Pancreas (tissue), 10 donors: ENCODE measurements at regions not wholly inside any gene's neighbourhood (a gene's known extent, or its start where the extent isn't known, plus 50 kb on each side); places are given as distances from the start of the nearest gene placed in this dataset.

Experiments
- ATAC-seq, 4 donors: fragments of 200-7000 bp; cut with Tn5 transposase; one replicate each; pipeline versions ENCODE4 v1.8.0 to v1.9.1; 2020; ENCODE audit warnings: mild to moderate bottlenecking in 4 of 4, moderate library complexity in 4 of 4
- DNase-seq, 6 donors: peaks; one replicate each; pipeline ENCODE4 v3.0.0-alpha.2; 2020
- FAIRE-seq: peaks from 2 replicates; lab custom pipeline; 2012; peaks lifted over from hg19 to GRCh38; lab: Jason Lieb, UNC
- H3K27ac ChIP-seq, 4 donors: fragments of 200-600 bp; sonication (generic); 1 replicate in 3 of 4; 2 replicates in 1 of 4; pipeline versions ENCODE4 v1.5.0 to v1.8.0; 2020
- H3K27me3 ChIP-seq, 4 donors: fragments of 200-600 bp; one replicate each; pipeline ENCODE4 v1.8.0; 2021
- H3K36me3 ChIP-seq, 3 donors: fragments of 200-600 bp; sonication (generic) in 1 of 3; one replicate each; pipeline versions ENCODE4 v1.5.0 to v1.8.0; 2020 to 2021
- H3K4me1 ChIP-seq, 3 donors: fragments of 200-600 bp; one replicate each; pipeline ENCODE4 v1.8.0; 2021
- H3K4me3 ChIP-seq, 4 donors: fragments of 200-600 bp; sonication (generic) in 2 of 4; one replicate each; pipeline versions ENCODE4 v1.5.0 to v1.8.0; 2020 to 2021
- H3K9me3 ChIP-seq, 4 donors: fragments of 200-600 bp; one replicate each; pipeline ENCODE4 v1.8.0; 2021
- WGBS, 2 donors: extraction: QIAGEN DNeasy Blood & Tissue Kit; methylation state at CpG; one replicate each; pipeline ENCODE4 v1.1.7; 2013; 5-methylcytosine and 5-hydroxymethylcytosine counted together
- intact Hi-C, 3 donors: fragments of 100-400 bp; cut with DNase I; formaldehyde crosslinking; loops; one replicate each; pipeline versions ENCODE4 v1.11.1 to v1.14.2; 2022
- TF ChIP-seq, protein P1 (sequence below), 4 donors: fragments of 200-600 bp; sonication (generic) in 3 of 4; IDR thresholded peaks; one replicate each; pipeline versions ENCODE4 v1.5.0 to v1.8.0; 2021; ENCODE audit warnings: antibody characterized with exemption in 4 of 4
- donor health status: healthy with polysubstance abuse.
- donor health status: DM: no; HTN: no; CAD: no; lungs with moderate emphysema.
- donor health status: DM: no; HTN: no; CAD: no.
- donor health status: control.
- donor health status: control.
- donor health status: Bipolar disorder and iron deficiency.
- donor health status: DM: yes; HTN: yes; CAD: no.
- donor health status: DM: no; HTN: no; CAD: no.
- donor health status: DM: no; HTN: no; CAD: no.
- donor health status: DM: yes; HTN: yes; CAD: no.

DNA sequence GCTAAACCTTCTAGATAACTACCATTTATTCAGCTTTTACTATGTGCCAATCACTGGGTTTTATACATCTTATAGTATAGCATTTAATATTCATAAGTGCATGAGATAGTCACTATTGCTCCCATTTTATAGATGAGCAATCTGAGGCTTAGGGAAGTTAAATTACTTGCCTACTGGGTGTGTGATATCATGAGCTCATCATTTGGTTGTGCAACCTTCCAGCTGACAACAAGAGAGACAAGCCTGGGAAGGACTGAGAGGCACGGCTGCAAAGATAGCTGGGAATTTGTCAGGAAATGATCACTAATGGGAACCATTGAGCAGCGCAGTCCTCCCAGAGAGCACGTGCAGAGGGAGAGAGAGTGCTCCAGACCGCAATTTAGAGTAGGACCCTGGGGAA, 481.6 kb upstream of the KIF2A start:
- Histone ChIP-seq H3K9me3 (no peaks in the 10 kb centered on the region), H3K27ac (no peak overlapping the region), H3K4me3 (no peak overlapping the region), H3K4me1 (no peaks in the 10 kb centered on the region), H3K27me3 (no peaks in the 10 kb centered on the region), H3K36me3 (no peaks in the 10 kb centered on the region)
- intact Hi-C loops = no loop called here
- ATAC-seq (no peak), DNase-seq (no peak), FAIRE-seq (no peak)
- 90 to 92% methylated on average over 4 of the region's 4 CpGs for WGBS, 2 donors
- TF ChIP-seq, protein P1, sequence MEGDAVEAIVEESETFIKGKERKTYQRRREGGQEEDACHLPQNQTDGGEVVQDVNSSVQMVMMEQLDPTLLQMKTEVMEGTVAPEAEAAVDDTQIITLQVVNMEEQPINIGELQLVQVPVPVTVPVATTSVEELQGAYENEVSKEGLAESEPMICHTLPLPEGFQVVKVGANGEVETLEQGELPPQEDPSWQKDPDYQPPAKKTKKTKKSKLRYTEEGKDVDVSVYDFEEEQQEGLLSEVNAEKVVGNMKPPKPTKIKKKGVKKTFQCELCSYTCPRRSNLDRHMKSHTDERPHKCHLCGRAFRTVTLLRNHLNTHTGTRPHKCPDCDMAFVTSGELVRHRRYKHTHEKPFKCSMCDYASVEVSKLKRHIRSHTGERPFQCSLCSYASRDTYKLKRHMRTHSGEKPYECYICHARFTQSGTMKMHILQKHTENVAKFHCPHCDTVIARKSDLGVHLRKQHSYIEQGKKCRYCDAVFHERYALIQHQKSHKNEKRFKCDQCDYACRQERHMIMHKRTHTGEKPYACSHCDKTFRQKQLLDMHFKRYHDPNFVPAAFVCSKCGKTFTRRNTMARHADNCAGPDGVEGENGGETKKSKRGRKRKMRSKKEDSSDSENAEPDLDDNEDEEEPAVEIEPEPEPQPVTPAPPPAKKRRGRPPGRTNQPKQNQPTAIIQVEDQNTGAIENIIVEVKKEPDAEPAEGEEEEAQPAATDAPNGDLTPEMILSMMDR (IDR thresholded peaks at IDR 0.05) = no peak

- Histone ChIP-seq H3K27ac (no peak overlapping the region), H3K4me1 (no peaks in the 10 kb centered on the region), H3K9me3 (no peaks in the 10 kb centered on the region), H3K27me3 (no peaks in the 10 kb centered on the region), H3K4me3 (no peak overlapping the region), H3K36me3 (no peaks in the 10 kb centered on the region)
- DNase-seq = no peak
- intact Hi-C loops = no loop called here
- FAIRE-seq = no peak
- WGBS, 2 donors = 78 to 90% methylated on average over 2 of the region's 2 CpGs
- ATAC-seq = no peak
- TF ChIP-seq, protein P1 (IDR thresholded peaks at IDR 0.05) = no peak
Measured at GRCh38 chr5:61827445-61827975, 478.5 kb upstream of the KIF2A start.

DNA sequence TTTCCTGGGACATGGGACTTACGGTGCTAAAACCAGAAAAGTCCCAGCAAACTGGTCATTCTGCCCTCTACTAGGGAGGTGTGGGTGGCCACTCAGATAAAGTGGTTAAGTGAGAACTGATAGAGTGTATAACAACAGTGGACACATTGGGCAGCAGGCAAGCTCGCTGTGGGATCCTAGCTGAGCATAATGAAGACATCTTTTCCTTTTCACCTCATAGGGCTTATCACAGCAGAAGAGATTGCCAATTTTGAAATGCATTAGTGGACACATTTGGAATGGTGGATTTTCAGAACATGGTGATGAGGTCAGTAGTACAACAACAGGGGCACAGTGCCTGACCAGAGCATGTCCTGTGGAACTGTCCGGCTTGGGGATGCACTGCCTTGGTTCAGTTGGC, 477.1 kb upstream of the KIF2A start:
- intact Hi-C loops = no loop called here
- Histone ChIP-seq H3K4me1 (no peaks in the 10 kb centered on the region), H3K27ac (no peak overlapping the region), H3K27me3 (no peaks in the 10 kb centered on the region), H3K4me3 (no peak overlapping the region), H3K9me3 (no peaks in the 10 kb centered on the region), H3K36me3 (no peaks in the 10 kb centered on the region)
- TF ChIP-seq, protein P1 (IDR thresholded peaks at IDR 0.05) = no peak
- DNase-seq (no peak), ATAC-seq (no peak), FAIRE-seq (no peak)
- 94 to 95% methylated on average over 3 of the region's 3 CpGs for WGBS, 2 donors

DNA sequence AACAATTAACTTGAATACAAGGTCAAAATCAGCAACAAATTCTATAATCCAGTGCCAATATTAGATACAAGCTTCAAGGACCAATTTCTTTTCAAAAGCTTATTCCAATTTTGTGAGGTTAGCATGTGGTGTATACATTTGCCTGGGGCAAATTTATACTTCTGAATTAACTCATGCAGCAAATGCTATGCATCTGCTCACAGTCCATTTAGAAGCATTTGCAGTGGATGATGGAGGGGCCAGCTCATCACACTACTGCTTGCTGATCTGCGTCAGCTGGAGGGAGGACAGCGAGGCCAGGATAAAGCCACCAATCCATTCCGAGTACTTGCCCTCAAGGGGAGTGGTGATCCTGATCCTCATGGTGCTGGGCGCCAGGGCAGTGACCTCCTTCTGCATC, 474.3 kb upstream of the KIF2A start:
- no peak for DNase-seq
- TF ChIP-seq, protein P1 (IDR thresholded peaks at IDR 0.05) = no peak
- H3K4me1 ChIP-seq = no peaks in the 10 kb centered on the region
- WGBS, 2 donors = 93 to 96% methylated on average over 4 of the region's 4 CpGs
- no peaks in the 10 kb centered on the region for H3K9me3 ChIP-seq
- no peaks in the 10 kb centered on the region for H3K27me3 ChIP-seq
- H3K36me3 ChIP-seq = no peaks in the 10 kb centered on the region
- no peak overlapping the region for H3K27ac ChIP-seq
- no peak for ATAC-seq
- FAIRE-seq = no peak
- intact Hi-C loops = no loop called here
- H3K4me3 ChIP-seq = no peak overlapping the region

GRCh38 chr5:61837788-61838187, 468.2 kb upstream of the KIF2A start:
- intact Hi-C loops = no loop called here
- ATAC-seq (no peak), DNase-seq (no peak), FAIRE-seq (no peak)
- Histone ChIP-seq H3K36me3 (no peaks in the 10 kb centered on the region), H3K27ac (no peak overlapping the region), H3K4me3 (no peak overlapping the region), H3K4me1 (peaks cover 0 to 19% (median 3%) of the 10 kb centered on the region in 3 donors), H3K27me3 (no peaks in the 10 kb centered on the region), H3K9me3 (no peaks in the 10 kb centered on the region)
- TF ChIP-seq, protein P1 (IDR thresholded peaks at IDR 0.05) = no peak
